Activated CD4-positive, alpha-beta T cell treated with anti-CD3 and anti-CD28 coated beads for 36 hours (primary cell): ENCODE measurements at regions not wholly inside any gene's neighbourhood (a gene's known extent, or its start where the extent isn't known, plus 50 kb on each side); places are given as distances from the start of the nearest gene placed in this dataset.
A peak's percentile ranks its signal among the peaks of the same experiment; 100 is the strongest.
"Not testable (repeated sequence)": the region's sequence is repeated elsewhere in the genome, so short reads cannot be mapped to it uniquely, and the experiment has no call there.

Experiments used
- ATAC-seq: fragments of 200-7000 bp; cut with Tn5 transposase; one replicate; pipeline ENCODE4 v1.10.0; 2021; ENCODE audit warnings: mild to moderate bottlenecking, moderate library complexity
- CTCF ChIA-PET: fragments of 350-600 bp; sonication (Branson Sonifier 250); formaldehyde crosslinking; loops from one replicate; lab custom pipeline; 2021; ENCODE audit warnings: antibody characterized with exemption; lab: Charles Lee
- POLR2A ChIA-PET: fragments of 350-600 bp; sonication (Branson Sonifier 250); formaldehyde crosslinking; loops from one replicate; lab custom pipeline; 2021; ENCODE audit warnings: antibody characterized with exemption, inconsistent platforms; lab: Charles Lee
- DNase-seq: peaks from one replicate; pipeline ENCODE4 v3.0.0-alpha.2; 2020
- H3K27ac Mint-ChIP-seq: one replicate; pipeline ENCODE4 v1.8.0; 2021; ENCODE audit warnings: mixed read lengths
- H3K27me3 Mint-ChIP-seq: one replicate; pipeline ENCODE4 v1.8.0; 2021; ENCODE audit warnings: mixed read lengths
- H3K36me3 Mint-ChIP-seq: one replicate; pipeline ENCODE4 v1.8.0; 2021; ENCODE audit warnings: low read depth, mixed read lengths
- H3K4me1 Mint-ChIP-seq: one replicate; pipeline ENCODE4 v1.8.0; 2021; ENCODE audit warnings: mixed read lengths
- H3K4me3 Mint-ChIP-seq: one replicate; pipeline ENCODE4 v1.8.0; 2021; ENCODE audit warnings: mild to moderate bottlenecking, moderate library complexity, mixed read lengths
- H3K9me3 Mint-ChIP-seq: one replicate; pipeline ENCODE4 v1.8.0; 2021; ENCODE audit warnings: low read depth, mixed read lengths
- intact Hi-C, 2 experiments: fragments of 100-400 bp; cut with DNase I in 1 of 2; cut with micrococcal nuclease in 1 of 2; formaldehyde crosslinking; loops; one replicate each; pipeline versions ENCODE4 v1.14.2 to v1.15.1; 2022 to 2024; cut with DNase I, micrococcal nuclease

GRCh38 chr4:3973581-3974200 is 207.5 kb downstream of the ADRA2C start:
- DNase-seq, H3K36me3 Mint-ChIP-seq, POLR2A ChIA-PET, H3K27ac Mint-ChIP-seq, ATAC-seq, intact Hi-C loops, H3K9me3 Mint-ChIP-seq, CTCF ChIA-PET, H3K4me1 Mint-ChIP-seq, H3K4me3 Mint-ChIP-seq: not testable (repeated sequence)
- H3K27me3 Mint-ChIP-seq = peaks cover 20% of the 10 kb centered on the region

DNA sequence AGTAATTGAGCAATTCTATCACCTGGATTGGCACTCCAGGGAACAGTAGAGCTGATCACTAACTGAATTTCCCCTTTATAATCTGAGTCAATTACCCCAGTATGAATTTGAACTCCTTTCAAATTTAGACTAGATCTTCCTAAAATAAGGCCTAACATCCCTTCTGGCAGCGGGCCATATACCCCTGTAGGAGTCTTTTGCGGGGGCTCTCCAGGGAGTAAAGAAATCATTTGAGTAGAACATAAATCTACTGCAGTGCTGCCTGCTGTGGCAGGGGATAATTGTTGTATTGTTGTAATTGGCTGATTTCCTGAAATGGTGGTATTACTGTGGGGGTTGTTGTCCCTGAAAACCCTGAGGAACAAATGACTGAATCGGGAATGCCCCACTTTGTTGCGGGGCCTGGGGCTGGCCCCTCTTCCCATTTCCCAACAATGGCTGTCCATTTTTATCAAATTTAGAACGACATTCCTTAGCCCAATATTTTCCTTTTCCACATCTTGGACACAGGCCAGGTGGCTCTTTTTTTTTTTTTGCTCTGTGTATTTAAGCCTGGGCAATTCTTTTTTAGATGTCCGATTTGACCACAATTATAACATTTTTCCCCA is 217.4 kb downstream of the ADRA2C start:
- H3K4me3 Mint-ChIP-seq, H3K9me3 Mint-ChIP-seq, POLR2A ChIA-PET, H3K36me3 Mint-ChIP-seq, ATAC-seq, CTCF ChIA-PET, H3K27me3 Mint-ChIP-seq, H3K27ac Mint-ChIP-seq, H3K4me1 Mint-ChIP-seq, DNase-seq: not testable (repeated sequence)
- intact Hi-C loops = loop anchor here in 1 of 2 experiments (2.0 to 5.0 kb wide), 2 partner anchors 199 to 351 kb away; no protein-coding TSS in a partner anchor

GRCh38 chr4:3984796-3985195 is 218.6 kb downstream of the ADRA2C start:
- H3K4me3 Mint-ChIP-seq, CTCF ChIA-PET, H3K9me3 Mint-ChIP-seq, H3K27ac Mint-ChIP-seq, H3K27me3 Mint-ChIP-seq, POLR2A ChIA-PET, H3K36me3 Mint-ChIP-seq, H3K4me1 Mint-ChIP-seq, ATAC-seq: not testable (repeated sequence)
- peak; percentile 13 for DNase-seq
- intact Hi-C loops = loop anchor here (1.0 to 5.0 kb wide), 4 partner anchors 123 to 350 kb away; no protein-coding TSS in a partner anchor

DNA sequence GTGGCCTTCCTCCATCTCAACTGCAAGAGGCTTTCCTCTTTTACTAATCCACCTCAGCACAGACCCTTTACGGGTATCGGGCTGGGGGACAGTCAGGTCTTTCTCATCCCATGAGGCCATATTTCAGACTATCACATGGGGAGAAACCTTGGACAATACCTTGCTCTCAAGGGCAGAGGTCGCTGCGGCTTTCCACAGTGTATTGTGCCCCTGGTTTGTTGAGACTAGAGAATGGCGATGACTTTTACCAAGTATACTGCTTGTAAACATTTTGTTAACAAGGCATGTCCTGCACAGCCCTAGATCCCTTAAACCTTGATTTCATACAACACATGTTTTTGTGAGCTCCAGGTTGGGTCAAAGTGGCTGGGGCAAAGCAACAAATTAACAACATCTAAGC is 220.2 kb downstream of the ADRA2C start:
- H3K4me3 Mint-ChIP-seq, DNase-seq, H3K27me3 Mint-ChIP-seq, ATAC-seq, POLR2A ChIA-PET, H3K27ac Mint-ChIP-seq, H3K4me1 Mint-ChIP-seq, H3K9me3 Mint-ChIP-seq, CTCF ChIA-PET, H3K36me3 Mint-ChIP-seq: not testable (repeated sequence)
- intact Hi-C loops = loop anchor here in 1 of 2 experiments (5.0 kb wide), 1 partner anchor 121 kb away; no protein-coding TSS in a partner anchor

DNA sequence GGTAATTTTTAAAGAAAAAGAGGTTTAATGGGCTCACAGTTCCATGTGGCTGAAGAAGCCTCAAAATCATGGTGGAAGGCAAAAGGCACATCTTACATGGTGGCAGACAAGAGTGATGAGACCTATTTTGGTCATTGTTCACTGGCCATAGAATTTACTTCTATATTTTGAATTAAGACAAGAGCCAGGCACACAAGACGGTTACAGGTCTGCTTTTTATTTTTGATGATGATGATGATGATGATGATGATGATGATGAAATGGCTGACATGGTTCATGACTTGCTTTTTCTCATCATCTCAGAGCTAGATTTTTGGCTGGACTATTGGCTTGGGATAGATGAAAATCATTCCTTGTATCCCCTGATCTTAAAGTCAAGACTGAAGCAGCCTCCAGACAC is 229.3 kb downstream of the OTOP1 start:
- H3K4me3 Mint-ChIP-seq, DNase-seq, H3K27ac Mint-ChIP-seq, H3K9me3 Mint-ChIP-seq, ATAC-seq, intact Hi-C loops, H3K4me1 Mint-ChIP-seq, H3K36me3 Mint-ChIP-seq, CTCF ChIA-PET, POLR2A ChIA-PET: not testable (repeated sequence)
- H3K27me3 Mint-ChIP-seq = peaks cover 14% of the 10 kb centered on the region

- H3K9me3 Mint-ChIP-seq, CTCF ChIA-PET, H3K27me3 Mint-ChIP-seq, H3K36me3 Mint-ChIP-seq, POLR2A ChIA-PET, DNase-seq, intact Hi-C loops, H3K4me1 Mint-ChIP-seq, H3K27ac Mint-ChIP-seq, H3K4me3 Mint-ChIP-seq, ATAC-seq: not testable (repeated sequence)
Observed at GRCh38 chr4:4004036-4004435, 222.7 kb downstream of the OTOP1 start.

DNA sequence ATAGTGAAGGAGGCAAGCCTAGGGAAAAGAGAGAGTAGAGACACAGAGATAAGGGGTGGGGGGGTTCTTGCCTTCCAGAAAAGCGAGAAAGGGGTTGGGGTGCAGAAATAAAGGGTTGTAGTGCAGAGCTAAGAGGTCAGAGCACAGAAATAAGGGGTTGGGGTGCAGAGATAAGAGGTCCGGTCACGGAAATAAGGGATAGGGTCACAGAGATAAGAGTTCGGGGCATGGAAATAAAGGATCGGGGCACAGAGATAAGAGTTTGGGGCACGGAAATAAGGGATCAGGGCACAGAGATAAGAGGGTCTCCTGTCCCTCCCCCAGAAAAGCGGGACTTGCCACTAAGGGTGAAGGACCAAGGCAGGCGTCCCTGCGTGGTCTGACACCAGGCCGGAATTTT is 222.0 kb downstream of the OTOP1 start:
- POLR2A ChIA-PET = not testable (repeated sequence)

GRCh38 chr4:4006356-4006755 is 220.4 kb downstream of the OTOP1 start:
- H3K4me3 Mint-ChIP-seq, H3K36me3 Mint-ChIP-seq, CTCF ChIA-PET, H3K9me3 Mint-ChIP-seq, H3K27me3 Mint-ChIP-seq, DNase-seq, ATAC-seq, POLR2A ChIA-PET, intact Hi-C loops, H3K27ac Mint-ChIP-seq, H3K4me1 Mint-ChIP-seq: not testable (repeated sequence)

More for the DNA sequence above, 222.0 kb downstream of the OTOP1 start:
- DNase-seq, ATAC-seq, H3K27me3 Mint-ChIP-seq, H3K27ac Mint-ChIP-seq, intact Hi-C loops, H3K9me3 Mint-ChIP-seq, H3K36me3 Mint-ChIP-seq, H3K4me3 Mint-ChIP-seq, CTCF ChIA-PET, H3K4me1 Mint-ChIP-seq: not testable (repeated sequence)

DNA sequence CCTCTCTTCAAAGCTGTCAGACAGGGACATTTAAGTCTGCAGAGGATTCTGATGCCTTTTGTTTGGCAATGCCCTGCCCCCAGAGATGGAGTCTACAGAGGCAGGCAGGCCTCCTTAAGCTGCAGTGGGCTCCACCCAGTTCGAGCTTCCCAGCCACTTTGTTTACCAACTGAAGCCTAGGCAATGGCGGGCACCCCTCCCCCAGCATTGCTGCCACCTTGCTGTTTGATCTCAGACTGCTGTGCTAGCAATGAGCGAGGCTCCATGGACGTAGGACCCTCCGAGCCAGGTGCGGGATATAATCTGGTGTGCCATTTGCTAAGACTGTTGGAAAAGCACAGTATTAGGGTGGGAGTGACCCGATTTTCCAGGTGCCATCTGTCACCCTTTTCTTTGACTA is 207.7 kb downstream of the OTOP1 start:
- H3K9me3 Mint-ChIP-seq, POLR2A ChIA-PET, H3K4me3 Mint-ChIP-seq, DNase-seq, H3K27ac Mint-ChIP-seq, ATAC-seq, intact Hi-C loops, H3K4me1 Mint-ChIP-seq, CTCF ChIA-PET, H3K36me3 Mint-ChIP-seq: not testable (repeated sequence)
- H3K27me3 Mint-ChIP-seq = peaks cover 13% of the 10 kb centered on the region

- CTCF ChIA-PET = not testable (repeated sequence)
- H3K27me3 Mint-ChIP-seq = peaks cover 18% of the 10 kb centered on the region
Observed at GRCh38 chr4:4021161-4021560, 205.6 kb downstream of the OTOP1 start.

GRCh38 chr4:4026708-4027107 is 200.0 kb downstream of the OTOP1 start:
- H3K27ac Mint-ChIP-seq, H3K27me3 Mint-ChIP-seq, CTCF ChIA-PET, H3K4me3 Mint-ChIP-seq, H3K9me3 Mint-ChIP-seq, intact Hi-C loops, H3K4me1 Mint-ChIP-seq, POLR2A ChIA-PET, DNase-seq, H3K36me3 Mint-ChIP-seq, ATAC-seq: not testable (repeated sequence)

More at GRCh38 chr4:4021161-4021560, 205.6 kb downstream of the OTOP1 start:
- DNase-seq, H3K27ac Mint-ChIP-seq, ATAC-seq, POLR2A ChIA-PET, intact Hi-C loops, H3K9me3 Mint-ChIP-seq, H3K4me3 Mint-ChIP-seq, H3K36me3 Mint-ChIP-seq, H3K4me1 Mint-ChIP-seq: not testable (repeated sequence)

DNA sequence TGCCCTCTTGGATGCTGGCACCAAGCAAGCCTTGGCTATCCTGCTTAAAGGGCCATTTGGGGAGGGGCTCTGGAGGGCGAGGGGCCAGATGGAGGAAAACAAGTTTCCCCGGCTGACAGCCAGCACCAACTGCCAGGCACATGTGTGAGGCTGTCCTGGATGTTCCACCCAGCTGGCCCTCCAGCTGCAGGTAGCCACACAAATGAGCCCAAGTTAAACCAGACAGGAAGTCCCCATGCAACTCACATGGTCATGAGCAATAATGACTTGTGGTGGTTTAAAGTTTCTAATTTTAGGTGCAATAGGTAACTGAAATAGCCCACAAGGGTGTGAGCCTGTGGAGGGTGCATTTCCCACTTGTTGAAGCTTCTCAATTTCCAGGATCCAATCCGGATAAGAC is 198.0 kb downstream of the OTOP1 start:
- DNase-seq, intact Hi-C loops, H3K27ac Mint-ChIP-seq, CTCF ChIA-PET, POLR2A ChIA-PET, ATAC-seq, H3K9me3 Mint-ChIP-seq, H3K4me1 Mint-ChIP-seq, H3K27me3 Mint-ChIP-seq, H3K36me3 Mint-ChIP-seq, H3K4me3 Mint-ChIP-seq: not testable (repeated sequence)
